ENCODE measurements at regions not wholly inside any gene's neighbourhood (a gene's known extent, or its start where the extent isn't known, plus 50 kb on each side); places are given as distances from the start of the nearest gene placed in this dataset.
A peak's percentile ranks its signal among the peaks of the same experiment; 100 is the strongest.
"Not testable (repeated sequence)": the region's sequence is repeated elsewhere in the genome, so short reads cannot be mapped to it uniquely, and the experiment has no call there.

DNA sequence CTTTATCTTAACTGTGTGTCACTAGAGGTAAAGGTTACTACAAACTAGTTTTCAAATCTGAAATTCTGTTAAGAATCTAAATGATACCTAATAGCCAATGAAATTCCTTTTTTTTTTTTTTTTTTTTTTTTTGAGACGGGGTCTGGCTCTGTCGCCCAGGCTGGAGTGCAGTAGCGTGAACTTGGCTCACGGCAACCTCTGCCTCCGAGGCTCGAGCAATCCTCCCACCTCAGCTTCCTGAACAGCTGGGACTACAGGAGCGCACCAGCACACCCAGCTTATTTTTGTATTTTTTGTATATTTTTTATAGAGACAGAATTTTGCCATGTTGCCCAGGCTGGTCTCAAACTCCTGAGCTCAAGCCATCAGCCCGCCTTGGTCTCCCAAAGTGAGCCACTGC lies 160.3 kb upstream of the NEBL start:
- DNase-seq (ENCODE audit: low spot score) = no peak

DNA sequence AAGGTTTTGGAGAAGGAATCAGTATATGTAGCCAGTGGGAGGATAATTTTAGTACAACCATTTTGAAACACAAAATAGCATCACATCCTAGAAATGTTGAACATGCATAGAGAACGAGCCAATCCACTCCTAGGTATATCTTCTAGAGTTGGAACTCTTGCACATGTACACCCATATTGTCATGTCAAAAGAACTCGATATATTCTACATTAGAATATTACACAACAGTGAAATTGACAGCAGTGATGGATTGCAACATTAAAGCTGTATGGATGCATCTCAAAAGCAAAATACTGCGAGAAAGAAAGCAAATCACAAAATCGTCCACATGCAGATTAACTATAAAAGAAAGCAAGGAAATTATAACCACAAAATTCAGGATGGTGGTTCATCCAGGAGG lies 159.3 kb upstream of the NEBL start:
- DNase-seq (ENCODE audit: low spot score) = no peak

DNA sequence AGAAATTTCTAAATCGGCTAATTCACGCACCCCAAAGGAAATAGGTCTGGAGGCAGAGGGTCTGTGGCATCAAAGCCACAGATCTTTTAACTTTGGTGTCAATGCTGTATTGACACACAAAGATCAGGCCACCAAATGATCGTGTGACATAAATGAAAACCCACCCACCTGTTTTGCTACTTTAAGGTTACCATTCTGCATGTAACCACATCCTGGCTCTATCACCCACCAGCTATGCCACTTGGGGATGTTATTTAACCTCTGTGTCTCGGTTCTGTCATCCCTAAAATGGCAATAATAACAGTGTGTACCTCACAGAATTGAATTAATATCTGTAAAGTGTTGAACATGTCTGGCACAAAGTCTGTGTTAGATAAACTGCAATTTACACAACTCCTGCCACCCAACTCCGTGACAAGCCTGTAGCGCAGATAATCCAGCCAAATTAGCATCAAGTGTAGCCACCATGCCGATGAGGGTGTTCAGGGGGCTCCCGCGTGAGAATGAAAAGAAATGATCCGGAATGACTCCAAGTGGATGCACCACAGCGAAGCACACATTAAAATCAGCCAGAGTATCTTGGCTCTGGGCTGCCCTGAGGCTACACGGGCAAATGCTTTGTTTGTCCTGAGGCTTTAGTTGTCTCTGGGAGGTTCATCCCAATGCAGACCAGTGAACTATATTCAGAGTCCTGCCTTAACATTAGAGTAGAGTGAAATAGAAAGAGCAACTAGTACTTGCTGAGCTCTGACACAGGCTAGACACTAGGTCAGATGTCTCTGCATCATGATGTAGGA lies 158.4 kb upstream of the NEBL start:
- DNase-seq (ENCODE audit: low spot score) = no peak

DNA sequence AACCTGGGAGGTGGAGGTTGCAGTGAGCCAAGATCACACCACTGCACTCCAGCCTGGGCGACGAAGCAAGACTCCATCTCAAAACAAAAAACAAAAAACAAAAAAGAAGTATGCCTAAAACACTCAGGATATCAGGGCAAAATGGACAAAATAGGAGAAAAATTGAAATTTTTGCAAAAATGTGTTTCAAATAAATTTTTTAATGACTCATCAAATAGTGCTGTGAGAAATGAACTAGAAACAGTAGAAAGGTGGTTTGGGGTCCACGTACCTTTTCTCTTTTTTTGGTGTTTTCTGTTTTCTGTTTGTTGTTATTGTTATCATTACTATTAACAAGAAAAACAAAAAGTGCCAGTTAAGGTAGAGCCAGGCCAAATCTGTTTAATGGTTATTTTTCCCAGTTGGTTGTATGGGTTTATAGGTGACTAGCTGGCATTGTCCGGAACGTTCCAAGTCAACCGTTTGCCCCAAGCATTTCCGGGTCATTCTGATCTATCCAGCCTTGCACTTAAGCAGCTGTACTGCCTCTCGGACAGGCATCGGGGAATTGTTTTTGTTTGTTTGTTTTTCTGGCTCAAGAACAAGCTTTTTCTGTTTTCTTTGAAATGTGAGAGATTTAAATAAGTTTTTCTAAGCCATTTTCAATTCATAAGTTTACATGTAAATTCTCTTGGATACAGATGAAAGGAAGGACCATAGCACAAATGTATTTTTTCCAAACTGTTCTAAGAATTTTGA lies 157.0 kb upstream of the NEBL start:
- DNase-seq (ENCODE audit: low spot score) = no peak

DNA sequence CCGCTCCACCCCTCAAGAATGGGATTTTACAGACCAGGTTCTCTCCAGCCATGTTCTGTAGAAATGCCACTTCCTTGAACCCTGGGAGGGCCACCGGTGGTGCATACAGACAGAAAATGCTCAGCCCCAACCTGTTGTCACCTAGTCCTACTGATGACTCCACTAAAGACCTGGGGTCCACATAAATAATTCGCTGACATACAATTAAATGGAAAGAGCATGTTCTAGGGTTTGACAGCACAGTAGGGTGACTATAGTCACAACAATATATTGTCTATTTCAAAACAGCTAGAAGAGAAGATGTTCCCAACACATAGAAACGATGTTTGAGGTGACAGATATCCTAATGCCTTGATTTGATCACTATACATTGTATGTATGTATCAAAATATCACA lies 155.6 kb upstream of the NEBL start:
- no peak for DNase-seq (ENCODE audit: low spot score)

DNA sequence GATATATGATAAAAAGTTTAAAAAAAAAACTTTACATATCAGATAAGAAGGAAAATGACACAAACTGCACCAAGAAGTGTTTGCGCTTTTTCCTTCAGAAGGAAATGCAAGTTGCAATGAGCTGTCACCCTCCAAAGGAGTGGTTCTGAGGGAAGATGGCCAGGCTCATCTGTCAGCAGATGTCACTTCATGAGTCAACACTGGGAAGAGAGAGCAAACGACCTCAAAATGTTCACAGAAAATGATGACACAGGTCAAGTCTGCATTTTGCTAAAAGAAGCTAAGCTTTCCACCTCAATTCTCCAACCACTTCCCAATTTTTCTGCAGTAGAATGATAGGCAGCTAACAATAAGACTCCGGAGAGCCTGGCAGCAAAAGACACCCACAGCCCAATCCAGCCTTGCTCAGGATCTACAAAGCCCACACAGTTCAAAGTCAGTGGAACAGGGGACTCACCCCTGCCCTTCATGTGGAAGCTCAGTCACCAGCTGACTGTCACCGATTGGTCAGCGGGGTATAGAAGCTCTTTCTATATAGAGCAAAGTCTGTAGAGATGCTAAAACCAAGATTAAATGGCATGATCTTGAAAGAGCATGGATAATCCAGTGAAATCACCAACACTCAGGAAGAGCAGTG lies 155.1 kb upstream of the NEBL start:
- DNase-seq (ENCODE audit: low spot score) = no peak

DNA sequence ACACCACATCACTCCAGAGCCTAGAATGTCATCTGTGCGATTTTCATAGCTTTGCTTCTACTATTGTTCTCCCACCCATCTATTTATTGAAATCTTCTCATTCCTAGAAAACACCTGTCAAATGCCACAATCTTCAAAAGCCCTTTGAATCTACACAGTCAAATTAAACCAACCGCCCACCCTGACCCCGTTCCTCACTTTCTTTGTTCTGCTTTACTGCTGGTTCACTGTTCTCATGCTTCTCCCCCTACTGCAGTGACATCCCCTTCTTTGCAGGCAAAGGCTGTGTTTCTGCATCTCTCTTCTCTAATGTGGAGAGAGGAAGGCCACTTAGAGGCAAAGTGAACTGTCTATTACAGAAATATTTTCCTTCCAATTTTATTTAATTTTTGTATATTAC lies 152.4 kb upstream of the NEBL start:
- no peak for DNase-seq (ENCODE audit: low spot score)

DNA sequence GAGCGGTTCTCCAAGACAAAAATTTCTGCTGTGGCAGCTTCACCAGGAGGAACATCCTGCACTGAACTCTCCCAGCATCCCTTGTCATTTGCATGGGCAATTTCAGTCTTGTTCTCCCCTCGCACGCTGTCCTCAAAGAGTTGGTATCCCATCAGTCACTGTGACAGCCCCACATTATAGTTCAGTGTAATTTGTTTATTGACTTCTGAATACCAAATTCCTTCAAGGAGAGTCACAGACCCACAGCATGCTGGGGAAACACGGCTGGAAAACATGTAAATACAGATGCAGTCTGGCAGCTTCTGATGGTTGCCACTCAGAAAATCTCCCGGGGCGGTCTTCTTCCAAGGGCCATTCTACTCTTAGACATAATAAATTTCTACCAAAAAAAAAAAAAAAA lies 151.0 kb upstream of the NEBL start:
- no peak for DNase-seq (ENCODE audit: low spot score)

DNA sequence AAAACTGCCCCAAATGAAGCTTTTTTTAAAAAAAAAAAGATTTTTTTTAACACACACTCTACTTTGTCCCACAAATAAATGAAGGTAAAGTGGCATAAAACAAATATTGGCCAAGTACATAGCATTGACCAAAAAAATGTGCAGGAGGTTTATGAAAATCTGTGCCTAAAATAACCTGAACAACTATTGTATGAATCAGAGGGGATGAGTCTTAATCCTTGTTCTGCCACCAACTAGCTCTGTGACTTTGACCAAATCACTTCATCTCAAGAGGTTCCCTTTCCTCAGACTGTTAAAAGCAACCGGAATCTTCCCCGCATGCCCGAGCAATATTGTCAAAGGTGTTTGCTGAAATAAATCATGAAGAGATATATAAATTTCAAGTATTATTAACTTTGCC lies 150.4 kb upstream of the NEBL start:
- DNase-seq (ENCODE audit: low spot score) = no peak

DNA sequence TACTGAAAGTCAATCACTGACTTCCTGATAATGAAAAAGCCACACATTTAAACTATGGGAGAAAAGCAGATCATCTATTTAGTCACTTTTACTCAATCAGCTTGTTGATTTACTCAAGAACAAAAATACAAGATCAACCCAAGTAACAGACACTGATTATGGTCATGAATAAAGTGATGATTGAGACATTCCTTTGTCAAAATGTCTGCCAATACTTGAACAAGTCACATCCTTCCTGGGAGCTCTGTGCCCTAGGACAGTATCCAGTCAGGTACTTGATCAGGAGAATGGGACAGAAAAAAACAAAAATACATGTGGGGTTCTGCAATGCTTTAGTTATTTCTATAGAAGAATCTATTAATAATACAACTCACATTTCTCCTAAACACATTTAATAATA lies 150.0 kb upstream of the NEBL start:
- DNase-seq (ENCODE audit: low spot score) = no peak

DNA sequence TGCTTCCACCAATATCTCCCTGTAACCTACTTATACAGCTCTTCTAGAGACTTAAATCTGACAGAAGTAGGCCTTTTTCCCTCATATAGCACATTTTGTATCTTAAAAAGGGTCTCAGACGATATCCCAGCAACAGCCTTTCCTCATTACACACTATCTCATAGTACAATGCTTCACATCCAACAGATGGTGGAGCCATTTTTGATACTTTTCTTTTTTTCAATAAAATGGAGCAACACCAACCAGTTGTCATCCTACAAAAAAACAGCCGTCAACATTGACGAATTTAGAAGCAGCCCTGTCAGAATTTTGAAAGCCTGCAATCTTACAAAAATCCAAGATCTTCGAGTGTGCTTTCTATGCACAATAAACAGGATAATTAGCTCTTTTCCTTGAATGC lies 145.9 kb upstream of the NEBL start:
- no peak for DNase-seq (ENCODE audit: low spot score)

DNA sequence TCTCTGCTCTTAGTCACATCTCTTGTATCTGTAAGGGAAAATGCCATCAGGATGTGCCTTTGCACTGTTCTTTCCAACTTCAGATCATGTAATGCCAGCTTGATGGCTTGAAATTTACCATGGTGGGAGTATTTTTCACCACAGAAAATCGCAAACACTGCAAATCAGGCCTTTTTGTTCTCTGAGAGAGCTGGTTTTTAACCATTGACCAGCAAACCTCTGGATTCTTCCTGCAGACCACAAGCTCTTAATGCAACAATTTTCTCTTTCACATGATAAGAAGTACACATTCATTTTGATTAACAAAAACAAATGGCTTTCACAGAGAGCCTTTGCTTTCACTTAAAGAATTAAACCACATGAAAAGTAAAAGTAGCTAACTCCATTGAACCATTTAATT lies 145.4 kb upstream of the NEBL start:
- DNase-seq (ENCODE audit: low spot score) = no peak

DNA sequence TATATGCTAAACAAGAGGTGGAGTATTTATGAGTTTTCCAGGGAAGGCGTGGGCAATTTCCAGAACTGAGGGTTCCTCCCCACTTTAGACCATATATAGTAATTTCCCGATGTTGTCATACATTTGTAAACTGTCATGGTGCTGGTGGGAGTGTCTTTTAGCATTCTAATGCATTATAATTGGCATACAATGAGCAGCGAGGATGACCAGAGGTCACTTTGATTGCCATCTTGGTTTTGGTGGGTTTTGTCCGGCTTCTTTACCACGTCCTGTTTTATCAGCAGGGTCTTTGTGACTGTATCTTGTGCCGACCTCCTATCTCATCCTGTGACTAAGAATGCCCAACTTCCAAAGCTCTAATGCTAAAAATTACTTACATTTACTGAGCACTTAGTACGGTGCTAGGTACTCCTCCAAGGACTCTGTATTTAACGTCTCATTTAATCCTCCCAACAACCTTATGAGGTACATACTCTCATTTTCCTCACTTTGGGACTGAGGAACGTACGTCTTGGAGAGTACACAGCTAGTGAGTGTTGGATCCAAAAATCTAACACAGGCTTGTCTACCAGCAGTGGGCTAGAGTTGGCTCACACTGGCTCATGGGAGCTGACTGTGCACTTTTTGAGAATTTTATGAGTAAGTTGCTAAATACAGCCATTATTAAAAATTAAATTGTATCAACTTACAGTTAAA lies 144.8 kb upstream of the NEBL start:
- DNase-seq (ENCODE audit: low spot score) = no peak

DNA sequence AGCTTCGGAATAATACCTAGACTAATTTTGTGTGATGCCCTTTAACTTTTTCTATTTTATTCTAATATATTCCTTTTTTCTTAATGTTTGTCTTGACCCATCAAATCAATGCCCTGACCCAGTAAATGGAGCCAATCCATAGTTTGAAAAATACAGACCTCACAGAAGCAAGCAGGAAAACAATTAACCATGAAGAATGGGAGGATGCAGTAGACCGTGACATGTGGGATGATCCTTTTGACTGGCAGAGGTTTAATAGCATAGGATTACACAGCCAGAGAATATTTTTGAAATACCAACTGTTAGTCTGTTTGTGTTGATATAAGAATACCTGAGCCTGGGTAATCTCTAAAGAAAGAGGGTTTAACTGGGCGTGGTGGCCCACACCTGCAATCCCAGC lies 142.6 kb upstream of the NEBL start:
- DNase-seq (ENCODE audit: low spot score) = no peak

DNA sequence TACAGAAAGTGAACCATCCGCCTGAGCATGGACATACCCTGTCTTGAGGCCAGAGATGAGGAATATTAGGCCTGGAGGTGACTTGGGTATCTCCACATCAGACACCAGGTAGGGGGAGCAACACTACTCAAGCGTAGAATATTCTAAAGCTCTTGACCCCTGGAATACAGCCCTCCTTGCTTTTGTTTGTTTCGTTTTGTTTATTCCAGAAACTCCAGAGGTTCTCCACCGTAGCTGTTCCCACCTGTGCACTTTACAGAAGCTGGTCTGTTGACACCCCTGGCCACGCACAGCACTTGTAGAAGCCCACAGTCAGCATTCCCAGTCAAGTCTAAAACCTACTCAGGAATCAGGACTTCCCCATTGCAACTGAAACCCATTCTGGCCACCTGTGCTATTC lies 139.6 kb upstream of the NEBL start:
- DNase-seq (ENCODE audit: low spot score) = no peak

DNA sequence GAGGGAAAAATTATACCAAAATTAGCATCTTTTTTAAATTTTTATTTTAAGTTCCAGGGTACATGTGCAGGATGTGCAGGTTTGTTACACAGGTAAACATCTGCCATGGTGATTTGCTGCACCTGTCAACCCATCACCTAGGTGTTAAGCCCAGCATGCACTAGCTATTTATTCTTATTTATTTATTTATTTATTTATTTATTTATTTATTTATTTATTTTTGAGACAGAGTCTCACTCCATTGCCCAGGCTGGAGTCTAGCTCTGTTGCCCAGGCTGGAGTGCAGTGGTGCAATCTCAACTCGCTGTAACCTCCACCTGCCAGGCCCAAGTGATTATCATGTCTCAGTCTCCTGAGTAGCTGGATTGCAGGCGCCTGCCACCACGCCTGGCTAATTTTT lies 137.7 kb upstream of the NEBL start:
- DNase-seq (ENCODE audit: low spot score) = not testable (repeated sequence)

DNA sequence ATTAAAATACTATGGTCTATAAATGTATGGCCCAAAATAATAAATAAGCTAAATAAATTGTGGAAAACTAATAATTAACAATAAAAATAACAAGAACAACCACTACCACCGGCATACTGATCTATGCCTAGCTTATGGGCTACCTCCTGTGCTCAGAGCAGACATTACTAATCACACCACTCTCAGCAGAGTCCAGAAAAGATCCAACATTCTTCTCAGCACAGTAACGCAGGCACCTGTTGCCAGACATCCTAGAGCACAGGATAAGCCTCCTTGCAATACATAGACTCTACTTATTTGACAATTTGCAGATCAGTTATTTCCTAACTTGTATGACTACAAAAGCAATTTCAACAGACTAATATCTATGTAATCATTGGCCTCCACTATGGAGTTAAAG lies 137.1 kb upstream of the NEBL start:
- DNase-seq (ENCODE audit: low spot score) = no peak

DNA sequence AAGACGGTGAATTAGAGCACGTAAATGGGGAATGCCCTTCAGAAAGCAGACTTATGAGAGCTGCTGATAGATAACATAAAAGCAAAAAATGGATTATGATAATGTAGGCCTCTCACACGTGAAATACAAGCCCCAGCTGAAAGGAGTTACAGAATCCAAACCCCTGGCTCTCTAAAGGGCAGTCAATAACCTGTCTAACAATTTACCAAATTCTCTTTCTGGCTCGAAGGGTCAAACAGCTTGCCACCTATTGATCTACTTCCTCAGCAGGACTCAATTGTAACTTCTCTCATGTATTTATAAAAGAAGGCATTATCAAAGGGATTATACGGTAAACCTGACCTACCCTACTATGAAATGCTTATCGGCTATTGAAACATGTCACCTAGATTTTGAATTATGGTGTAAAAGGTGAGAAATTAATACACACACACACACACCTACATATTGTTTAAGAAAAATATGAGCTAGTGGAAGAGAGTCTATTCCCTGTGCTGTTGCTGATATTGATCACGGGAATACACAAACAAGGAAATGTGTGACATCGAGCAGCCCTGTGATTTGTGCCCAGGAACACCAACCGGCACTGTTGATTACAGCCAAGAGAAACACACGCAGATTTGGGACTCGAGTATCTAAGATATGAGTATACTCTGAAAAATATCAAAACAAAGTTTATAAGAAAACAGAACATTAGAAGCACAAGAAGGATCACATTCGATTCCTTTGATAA lies 135.6 kb upstream of the NEBL start:
- no peak for DNase-seq (ENCODE audit: low spot score)

DNA sequence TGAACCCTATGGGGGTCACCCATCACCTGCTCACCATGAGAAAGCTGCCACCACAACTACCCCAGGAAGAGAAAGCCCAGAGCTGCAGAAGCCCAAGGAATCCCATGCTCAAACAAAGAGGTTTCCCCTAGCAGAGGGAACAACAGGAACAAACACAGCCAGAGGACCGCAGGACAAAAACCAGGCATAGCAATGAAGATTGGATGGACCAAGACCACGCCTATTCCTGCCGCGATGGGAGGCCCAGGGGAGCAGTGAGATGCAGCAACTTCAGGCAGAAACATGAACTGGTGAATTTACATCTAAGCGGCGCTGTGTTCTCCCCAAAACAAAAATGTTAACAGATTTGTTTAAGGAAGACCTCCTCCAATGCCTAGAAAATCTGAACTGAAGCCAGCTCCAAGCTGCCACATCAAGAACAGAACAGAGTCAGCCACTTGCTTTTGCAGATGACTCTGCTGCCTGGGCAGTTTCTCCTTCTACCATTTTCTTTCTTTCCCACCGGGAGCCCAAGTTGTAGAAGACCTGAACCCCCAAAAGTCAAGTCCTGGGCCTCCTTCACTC lies 134.2 kb upstream of the NEBL start:
- no peak for DNase-seq (ENCODE audit: low spot score)

DNA sequence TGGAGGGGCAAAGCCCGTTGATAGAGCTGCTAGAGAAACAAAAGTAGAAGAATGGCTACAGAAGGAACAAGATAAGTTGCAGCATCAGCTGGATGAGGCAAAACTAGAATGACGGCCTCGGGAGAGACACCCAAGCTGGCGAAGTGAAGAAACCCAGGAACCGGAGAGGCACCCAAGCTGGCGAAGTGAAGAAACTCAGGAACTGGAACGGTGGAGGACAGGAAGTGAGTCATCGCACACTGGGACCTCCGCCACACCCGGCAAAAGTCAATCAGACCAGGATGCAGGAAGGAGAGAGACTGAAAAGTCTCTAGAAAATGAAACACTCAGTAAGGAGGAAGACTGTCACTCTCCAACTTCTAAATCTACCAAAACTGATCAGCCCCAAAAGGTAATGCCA lies 133.0 kb upstream of the NEBL start:
- no peak for DNase-seq (ENCODE audit: low spot score)

DNA sequence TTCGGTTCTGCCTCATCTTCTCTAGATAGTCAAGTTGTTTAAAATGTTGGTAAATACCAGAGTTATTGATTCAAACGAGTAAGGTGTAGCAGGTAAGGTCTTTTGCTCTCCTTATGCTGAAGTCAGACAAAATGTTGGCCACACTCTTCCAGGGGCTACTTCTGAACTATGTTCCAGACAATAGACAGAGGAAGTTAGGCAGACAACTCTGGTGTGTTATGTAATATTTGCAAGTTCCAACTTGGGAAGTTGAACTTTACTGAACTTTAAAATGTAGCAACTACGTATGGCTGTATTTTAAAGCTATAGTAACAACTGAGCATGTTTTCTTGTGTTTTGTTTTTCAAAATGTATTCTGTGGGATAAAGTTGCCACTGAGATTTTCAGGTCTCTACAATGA lies 125.7 kb upstream of the NEBL start:
- DNase-seq (ENCODE audit: low spot score) = peak; percentile 4

Data from pons (tissue), 1 donor.